ENCODE measurements at regions not wholly inside any gene's neighbourhood (a gene's known extent, or its start where the extent isn't known, plus 50 kb on each side); places are given as distances from the start of the nearest gene placed in this dataset.

DNA sequence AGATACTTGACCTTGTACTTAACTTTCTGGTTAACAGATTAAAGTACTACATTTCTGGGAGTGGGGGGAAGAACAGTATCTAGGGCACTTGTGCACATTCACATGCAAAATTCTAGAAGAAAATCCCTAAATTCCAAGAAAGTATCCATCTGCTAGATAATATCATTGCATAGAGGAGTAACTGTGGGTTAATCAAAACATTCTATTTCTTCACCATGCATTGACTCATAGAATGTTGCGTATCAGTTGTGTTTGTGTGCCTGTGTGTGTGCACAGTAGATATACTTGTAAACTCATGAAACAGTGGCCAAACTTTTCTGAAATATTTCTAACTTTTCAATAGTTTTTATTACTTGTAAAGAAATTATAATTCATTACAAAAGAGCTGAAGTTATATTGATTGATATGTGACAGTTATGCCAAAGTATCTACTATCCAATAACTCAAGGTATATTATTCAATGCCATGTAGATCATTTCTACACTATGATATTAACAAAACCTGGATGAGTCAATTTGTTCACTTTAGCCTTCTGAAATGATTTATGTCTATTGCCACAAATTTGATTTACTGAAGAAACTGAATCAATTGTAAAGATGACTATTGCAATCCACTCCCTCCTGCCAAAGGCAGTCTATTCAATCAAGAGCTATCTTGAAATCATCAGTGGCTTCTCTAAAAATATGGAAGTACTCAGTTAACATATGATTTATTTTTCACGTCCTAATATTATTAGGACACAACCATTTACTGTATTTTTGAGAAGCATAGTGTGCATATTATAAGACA lies 756.7 kb upstream of the ARGLU1 start:
- TF ChIP-seq, protein P1, sequence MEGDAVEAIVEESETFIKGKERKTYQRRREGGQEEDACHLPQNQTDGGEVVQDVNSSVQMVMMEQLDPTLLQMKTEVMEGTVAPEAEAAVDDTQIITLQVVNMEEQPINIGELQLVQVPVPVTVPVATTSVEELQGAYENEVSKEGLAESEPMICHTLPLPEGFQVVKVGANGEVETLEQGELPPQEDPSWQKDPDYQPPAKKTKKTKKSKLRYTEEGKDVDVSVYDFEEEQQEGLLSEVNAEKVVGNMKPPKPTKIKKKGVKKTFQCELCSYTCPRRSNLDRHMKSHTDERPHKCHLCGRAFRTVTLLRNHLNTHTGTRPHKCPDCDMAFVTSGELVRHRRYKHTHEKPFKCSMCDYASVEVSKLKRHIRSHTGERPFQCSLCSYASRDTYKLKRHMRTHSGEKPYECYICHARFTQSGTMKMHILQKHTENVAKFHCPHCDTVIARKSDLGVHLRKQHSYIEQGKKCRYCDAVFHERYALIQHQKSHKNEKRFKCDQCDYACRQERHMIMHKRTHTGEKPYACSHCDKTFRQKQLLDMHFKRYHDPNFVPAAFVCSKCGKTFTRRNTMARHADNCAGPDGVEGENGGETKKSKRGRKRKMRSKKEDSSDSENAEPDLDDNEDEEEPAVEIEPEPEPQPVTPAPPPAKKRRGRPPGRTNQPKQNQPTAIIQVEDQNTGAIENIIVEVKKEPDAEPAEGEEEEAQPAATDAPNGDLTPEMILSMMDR (IDR thresholded peaks at IDR 0.05), result no peak
- TF ChIP-seq POLR2A (IDR thresholded peaks at IDR 0.05), result no peak
